ENCODE measurements at regions not wholly inside any gene's neighbourhood (a gene's known extent, or its start where the extent isn't known, plus 50 kb on each side); places are given as distances from the start of the nearest gene placed in this dataset.
"Not testable (repeated sequence)": the region's sequence is repeated elsewhere in the genome, so short reads cannot be mapped to it uniquely, and the experiment has no call there.

GRCh38 chr7:75201606-75202079 is 109.3 kb downstream of the GTF2IRD2B start:
- intact Hi-C loops (cut with DNase I); DNase-seq (ENCODE audit: low spot score): not testable (repeated sequence)
- ATAC-seq, result peak; percentile 95

GRCh38 chr7:75205367-75206085 is 113.1 kb downstream of the GTF2IRD2B start:
- intact Hi-C loops (cut with DNase I); ATAC-seq; DNase-seq (ENCODE audit: low spot score): not testable (repeated sequence)

GRCh38 chr7:75215460-75215859 is 123.1 kb downstream of the GTF2IRD2B start:
- intact Hi-C loops (cut with DNase I); DNase-seq (ENCODE audit: low spot score): not testable (repeated sequence)
- ATAC-seq, result peak; percentile 51

GRCh38 chr7:75216963-75217362 is 124.6 kb downstream of the GTF2IRD2B start:
- intact Hi-C loops (cut with DNase I); DNase-seq (ENCODE audit: low spot score); ATAC-seq: not testable (repeated sequence)

GRCh38 chr7:75226102-75226501 is 133.7 kb downstream of the GTF2IRD2B start:
- DNase-seq (ENCODE audit: low spot score); intact Hi-C loops (cut with DNase I); ATAC-seq: not testable (repeated sequence)

- intact Hi-C loops (cut with DNase I); DNase-seq (ENCODE audit: low spot score): not testable (repeated sequence)
- ATAC-seq, result peak; percentile 56
Observed at GRCh38 chr7:75229558-75229957, 137.2 kb downstream of the GTF2IRD2B start.

GRCh38 chr7:75230558-75230957 is 138.2 kb downstream of the GTF2IRD2B start:
- intact Hi-C loops (cut with DNase I), result not testable (repeated sequence)

GRCh38 chr7:75235092-75235826 is 142.9 kb downstream of the GTF2IRD2B start:
- DNase-seq (ENCODE audit: low spot score); intact Hi-C loops (cut with DNase I): not testable (repeated sequence)
- peak; percentile 11 for ATAC-seq

More at GRCh38 chr7:75230558-75230957, 138.2 kb downstream of the GTF2IRD2B start:
- not testable (repeated sequence) for ATAC-seq; DNase-seq (ENCODE audit: low spot score)

- intact Hi-C loops (cut with DNase I); DNase-seq (ENCODE audit: low spot score); ATAC-seq: not testable (repeated sequence)
Observed at GRCh38 chr7:75235827-75236167, 143.4 kb downstream of the GTF2IRD2B start.

GRCh38 chr7:75237255-75238187 is 145.1 kb downstream of the GTF2IRD2B start:
- ATAC-seq, result peak; percentile 94
- intact Hi-C loops (cut with DNase I); DNase-seq (ENCODE audit: low spot score): not testable (repeated sequence)

- intact Hi-C loops (cut with DNase I); DNase-seq (ENCODE audit: low spot score): not testable (repeated sequence)
- peak; percentile 6 for ATAC-seq
Observed at GRCh38 chr7:75238309-75238708, 145.9 kb downstream of the GTF2IRD2B start.

GRCh38 chr7:75243638-75244037 is 151.2 kb downstream of the GTF2IRD2B start:
- DNase-seq (ENCODE audit: low spot score); ATAC-seq: not testable (repeated sequence)

GRCh38 chr7:75248216-75248615 is 147.2 kb upstream of the TRIM73 start:
- ATAC-seq; intact Hi-C loops (cut with DNase I); DNase-seq (ENCODE audit: low spot score): not testable (repeated sequence)

More at GRCh38 chr7:75243638-75244037, 151.2 kb downstream of the GTF2IRD2B start:
- intact Hi-C loops (cut with DNase I), result not testable (repeated sequence)

- ATAC-seq; intact Hi-C loops (cut with DNase I): not testable (repeated sequence)
Observed at GRCh38 chr7:75254238-75254637, 141.2 kb upstream of the TRIM73 start.

GRCh38 chr7:75257442-75257841 is 138.0 kb upstream of the TRIM73 start:
- DNase-seq (ENCODE audit: low spot score); intact Hi-C loops (cut with DNase I); ATAC-seq: not testable (repeated sequence)

More at GRCh38 chr7:75254238-75254637, 141.2 kb upstream of the TRIM73 start:
- DNase-seq (ENCODE audit: low spot score), result not testable (repeated sequence)

- intact Hi-C loops (cut with DNase I); DNase-seq (ENCODE audit: low spot score): not testable (repeated sequence)
- peak; percentile 44 for ATAC-seq
Observed at GRCh38 chr7:75259454-75260003, 135.9 kb upstream of the TRIM73 start.

- DNase-seq (ENCODE audit: low spot score); intact Hi-C loops (cut with DNase I); ATAC-seq: not testable (repeated sequence)
Observed at GRCh38 chr7:75261660-75262059, 133.8 kb upstream of the TRIM73 start.

GRCh38 chr7:75268158-75268557 is 127.3 kb upstream of the TRIM73 start:
- intact Hi-C loops (cut with DNase I); DNase-seq (ENCODE audit: low spot score): not testable (repeated sequence)
- ATAC-seq, result peak; percentile 75

Data from sciatic nerve (tissue), 2 donors.